ENCODE measurements at regions not wholly inside any gene's neighbourhood (a gene's known extent, or its start where the extent isn't known, plus 50 kb on each side); places are given as distances from the start of the nearest gene placed in this dataset.

- no peak for DNase-seq
Observed at GRCh38 chr1:30280572-30280971, 442.8 kb downstream of the MATN1 start.

GRCh38 chr1:30277911-30278310, 445.5 kb downstream of the MATN1 start:
- DNase-seq = no peak

GRCh38 chr1:30277415-30277814, 446.0 kb downstream of the MATN1 start:
- DNase-seq = no peak

GRCh38 chr1:30275926-30276764, 447.2 kb downstream of the MATN1 start:
- no peak for DNase-seq

- DNase-seq = no peak
Observed at GRCh38 chr1:30274976-30275621, 448.3 kb downstream of the MATN1 start.

GRCh38 chr1:30274173-30274970, 449.0 kb downstream of the MATN1 start:
- DNase-seq = no peak

GRCh38 chr1:30273456-30273855, 449.9 kb downstream of the MATN1 start:
- no peak for DNase-seq

GRCh38 chr1:30273021-30273325, 450.4 kb downstream of the MATN1 start:
- DNase-seq = no peak

- no peak for DNase-seq
Observed at GRCh38 chr1:30272277-30273020, 450.9 kb downstream of the MATN1 start.

GRCh38 chr1:30271401-30272276, 451.7 kb downstream of the MATN1 start:
- DNase-seq = no peak

- no peak for DNase-seq
Observed at GRCh38 chr1:30270461-30270860, 452.9 kb downstream of the MATN1 start.

GRCh38 chr1:30268923-30269666, 454.3 kb downstream of the MATN1 start:
- no peak for DNase-seq

GRCh38 chr1:30267856-30268255, 455.5 kb downstream of the MATN1 start:
- DNase-seq = no peak

- no peak for DNase-seq
Observed at GRCh38 chr1:30267046-30267445, 456.3 kb downstream of the MATN1 start.

- DNase-seq = no peak
Observed at GRCh38 chr1:30265127-30266070, 458.0 kb downstream of the MATN1 start.

GRCh38 chr1:30264672-30265025, 458.7 kb downstream of the MATN1 start:
- DNase-seq = no peak

GRCh38 chr1:30263888-30264671, 459.3 kb downstream of the MATN1 start:
- DNase-seq = no peak

GRCh38 chr1:30263405-30263804, 460.0 kb downstream of the MATN1 start:
- DNase-seq = no peak

GRCh38 chr1:30262158-30262557, 461.2 kb downstream of the MATN1 start:
- DNase-seq = no peak

Measured in bone marrow (tissue), 2 donors.